ENCODE measurements at regions not wholly inside any gene's neighbourhood (a gene's known extent, or its start where the extent isn't known, plus 50 kb on each side); places are given as distances from the start of the nearest gene placed in this dataset.
"Not testable (repeated sequence)": the region's sequence is repeated elsewhere in the genome, so short reads cannot be mapped to it uniquely, and the experiment has no call there.

- no peaks in the 10 kb centered on the region for H3K79me2 ChIP-seq (ENCODE audit: control insufficient read depth, low read length)
- H3K27me3 ChIP-seq (ENCODE audit: control insufficient read depth, low read length) = no peaks in the 10 kb centered on the region
- H3K9me3 ChIP-seq (ENCODE audit: control insufficient read depth, insufficient read depth, low read length) = 0 out of 2 replicates have a peak, but pooled peaks cover 2% of the 10 kb centered on the region
- no peaks in the 10 kb centered on the region for H3F3A ChIP-seq (ENCODE audit: control insufficient read depth, insufficient read depth)
- H3K36me3 ChIP-seq (ENCODE audit: control insufficient read depth, low read length) = no peaks in the 10 kb centered on the region
- no peaks in the 10 kb centered on the region for H3K9me2 ChIP-seq (replicated peaks; ENCODE audit: control insufficient read depth, low read length)
- H3K4me1 ChIP-seq (ENCODE audit: control insufficient read depth, low read length) = no peaks in the 10 kb centered on the region
- H3K4me3 ChIP-seq (ENCODE audit: low read length) = no peak overlapping the region
- H3K4me2 ChIP-seq (ENCODE audit: low read length) = no peak overlapping the region
- H4K20me1 ChIP-seq (ENCODE audit: control insufficient read depth, insufficient read depth, low read depth, low read length) = no peaks in the 10 kb centered on the region
- H3K27ac ChIP-seq (ENCODE audit: low read depth, low read length) = no peak overlapping the region
- TF ChIP-seq, protein P1, sequence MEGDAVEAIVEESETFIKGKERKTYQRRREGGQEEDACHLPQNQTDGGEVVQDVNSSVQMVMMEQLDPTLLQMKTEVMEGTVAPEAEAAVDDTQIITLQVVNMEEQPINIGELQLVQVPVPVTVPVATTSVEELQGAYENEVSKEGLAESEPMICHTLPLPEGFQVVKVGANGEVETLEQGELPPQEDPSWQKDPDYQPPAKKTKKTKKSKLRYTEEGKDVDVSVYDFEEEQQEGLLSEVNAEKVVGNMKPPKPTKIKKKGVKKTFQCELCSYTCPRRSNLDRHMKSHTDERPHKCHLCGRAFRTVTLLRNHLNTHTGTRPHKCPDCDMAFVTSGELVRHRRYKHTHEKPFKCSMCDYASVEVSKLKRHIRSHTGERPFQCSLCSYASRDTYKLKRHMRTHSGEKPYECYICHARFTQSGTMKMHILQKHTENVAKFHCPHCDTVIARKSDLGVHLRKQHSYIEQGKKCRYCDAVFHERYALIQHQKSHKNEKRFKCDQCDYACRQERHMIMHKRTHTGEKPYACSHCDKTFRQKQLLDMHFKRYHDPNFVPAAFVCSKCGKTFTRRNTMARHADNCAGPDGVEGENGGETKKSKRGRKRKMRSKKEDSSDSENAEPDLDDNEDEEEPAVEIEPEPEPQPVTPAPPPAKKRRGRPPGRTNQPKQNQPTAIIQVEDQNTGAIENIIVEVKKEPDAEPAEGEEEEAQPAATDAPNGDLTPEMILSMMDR (IDR thresholded peaks at IDR 0.05; ENCODE audit: low read depth, low read length, poor library complexity, severe bottlenecking) = no peak
- TF ChIP-seq EZH2phosphoT487 (IDR thresholded peaks at IDR 0.05; ENCODE audit: borderline replicate concordance, low read length) = no peak
These were observed 330.8 kb upstream of the WSB1 start for GRCh38 chr17:26963163-26963503.

GRCh38 chr17:26965898-26966624, 327.9 kb upstream of the WSB1 start:
- not testable (repeated sequence) for H3K4me3 ChIP-seq (ENCODE audit: low read length); H3K36me3 ChIP-seq (ENCODE audit: control insufficient read depth, low read length); H3K4me1 ChIP-seq (ENCODE audit: control insufficient read depth, low read length); H3K27me3 ChIP-seq (ENCODE audit: control insufficient read depth, low read length); H3K79me2 ChIP-seq (ENCODE audit: control insufficient read depth, low read length); H3F3A ChIP-seq (ENCODE audit: control insufficient read depth, insufficient read depth); H3K9me2 ChIP-seq (replicated peaks; ENCODE audit: control insufficient read depth, low read length); H3K27ac ChIP-seq (ENCODE audit: low read depth, low read length); H3K9me3 ChIP-seq (ENCODE audit: control insufficient read depth, insufficient read depth, low read length); H4K20me1 ChIP-seq (ENCODE audit: control insufficient read depth, insufficient read depth, low read depth, low read length); H3K4me2 ChIP-seq (ENCODE audit: low read length)

- not testable (repeated sequence) for H3K79me2 ChIP-seq (ENCODE audit: control insufficient read depth, low read length); H3K9me2 ChIP-seq (replicated peaks; ENCODE audit: control insufficient read depth, low read length); H3K9me3 ChIP-seq (ENCODE audit: control insufficient read depth, insufficient read depth, low read length); H3F3A ChIP-seq (ENCODE audit: control insufficient read depth, insufficient read depth); H3K4me2 ChIP-seq (ENCODE audit: low read length); H3K27me3 ChIP-seq (ENCODE audit: control insufficient read depth, low read length); H3K36me3 ChIP-seq (ENCODE audit: control insufficient read depth, low read length); H3K4me3 ChIP-seq (ENCODE audit: low read length); H3K27ac ChIP-seq (ENCODE audit: low read depth, low read length); H4K20me1 ChIP-seq (ENCODE audit: control insufficient read depth, insufficient read depth, low read depth, low read length); H3K4me1 ChIP-seq (ENCODE audit: control insufficient read depth, low read length)
These were observed 327.2 kb upstream of the WSB1 start for GRCh38 chr17:26966625-26967179.

DNA sequence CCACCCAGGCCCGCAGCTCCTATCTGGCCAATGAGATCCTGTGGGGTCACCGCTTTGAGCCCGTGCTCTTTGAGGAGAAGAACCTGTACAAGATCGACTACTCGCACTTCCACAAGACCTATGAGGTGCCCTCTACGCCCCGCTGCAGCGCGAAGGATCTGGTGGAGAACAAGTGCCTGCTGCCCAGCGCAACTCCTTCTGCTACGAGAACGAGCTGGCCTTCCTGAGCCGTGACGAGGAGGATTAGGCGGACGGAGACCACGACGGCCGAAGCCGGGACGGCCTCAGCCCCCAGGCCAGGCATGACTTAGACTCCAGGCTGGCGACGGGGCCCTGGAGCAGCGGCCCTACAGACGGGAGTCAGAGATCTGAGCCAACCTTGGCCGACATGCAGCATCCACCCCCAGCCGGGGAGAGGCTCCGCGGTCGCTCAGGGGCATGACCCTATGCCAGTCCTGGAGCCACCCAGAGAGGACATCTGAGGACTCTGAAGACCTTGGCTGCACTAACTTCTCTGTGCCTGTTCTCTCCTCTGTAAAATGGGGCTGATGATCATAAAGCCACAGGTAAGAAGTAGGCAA, 312.0 kb upstream of the WSB1 start:
- H3K27me3 ChIP-seq (ENCODE audit: control insufficient read depth, low read length); H3K4me2 ChIP-seq (ENCODE audit: low read length); H4K20me1 ChIP-seq (ENCODE audit: control insufficient read depth, insufficient read depth, low read depth, low read length); H3K27ac ChIP-seq (ENCODE audit: low read depth, low read length); H3K36me3 ChIP-seq (ENCODE audit: control insufficient read depth, low read length); H3K9me3 ChIP-seq (ENCODE audit: control insufficient read depth, insufficient read depth, low read length); H3K9me2 ChIP-seq (replicated peaks; ENCODE audit: control insufficient read depth, low read length); H3K79me2 ChIP-seq (ENCODE audit: control insufficient read depth, low read length); H3K4me1 ChIP-seq (ENCODE audit: control insufficient read depth, low read length); H3K4me3 ChIP-seq (ENCODE audit: low read length); H3F3A ChIP-seq (ENCODE audit: control insufficient read depth, insufficient read depth): not testable (repeated sequence)

DNA sequence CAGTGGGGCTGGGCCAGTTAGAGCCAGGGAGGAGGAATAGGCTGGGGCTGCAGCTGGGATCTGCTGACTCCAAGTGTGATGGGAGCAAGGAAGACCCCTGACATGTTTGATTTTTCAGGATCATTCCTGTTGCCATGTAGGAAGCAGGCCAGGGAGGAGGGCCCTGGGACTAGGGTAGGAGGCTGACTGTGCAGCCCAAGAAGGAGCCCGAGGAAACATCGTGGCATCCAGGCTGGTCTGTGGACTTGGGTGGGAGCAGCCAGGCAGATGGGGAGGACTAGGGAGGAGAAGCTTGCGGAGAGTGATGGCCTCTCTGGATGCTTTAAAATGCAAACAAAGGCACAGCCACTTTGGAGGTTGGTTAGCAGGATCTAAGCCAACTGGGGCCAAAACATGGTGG, 311.4 kb upstream of the WSB1 start:
- not testable (repeated sequence) for H3K27me3 ChIP-seq (ENCODE audit: control insufficient read depth, low read length); H4K20me1 ChIP-seq (ENCODE audit: control insufficient read depth, insufficient read depth, low read depth, low read length); H3K79me2 ChIP-seq (ENCODE audit: control insufficient read depth, low read length); H3K27ac ChIP-seq (ENCODE audit: low read depth, low read length); H3F3A ChIP-seq (ENCODE audit: control insufficient read depth, insufficient read depth); H3K4me2 ChIP-seq (ENCODE audit: low read length); H3K9me3 ChIP-seq (ENCODE audit: control insufficient read depth, insufficient read depth, low read length); H3K36me3 ChIP-seq (ENCODE audit: control insufficient read depth, low read length); H3K4me1 ChIP-seq (ENCODE audit: control insufficient read depth, low read length); H3K4me3 ChIP-seq (ENCODE audit: low read length); H3K9me2 ChIP-seq (replicated peaks; ENCODE audit: control insufficient read depth, low read length)

- not testable (repeated sequence) for H3K27ac ChIP-seq (ENCODE audit: low read depth, low read length); H3K9me3 ChIP-seq (ENCODE audit: control insufficient read depth, insufficient read depth, low read length); H3K4me1 ChIP-seq (ENCODE audit: control insufficient read depth, low read length); H3K4me3 ChIP-seq (ENCODE audit: low read length); H3K36me3 ChIP-seq (ENCODE audit: control insufficient read depth, low read length); H4K20me1 ChIP-seq (ENCODE audit: control insufficient read depth, insufficient read depth, low read depth, low read length); H3F3A ChIP-seq (ENCODE audit: control insufficient read depth, insufficient read depth); H3K79me2 ChIP-seq (ENCODE audit: control insufficient read depth, low read length); H3K4me2 ChIP-seq (ENCODE audit: low read length); H3K27me3 ChIP-seq (ENCODE audit: control insufficient read depth, low read length); H3K9me2 ChIP-seq (replicated peaks; ENCODE audit: control insufficient read depth, low read length)
These were observed 306.1 kb upstream of the WSB1 start for GRCh38 chr17:26987851-26988250.

DNA sequence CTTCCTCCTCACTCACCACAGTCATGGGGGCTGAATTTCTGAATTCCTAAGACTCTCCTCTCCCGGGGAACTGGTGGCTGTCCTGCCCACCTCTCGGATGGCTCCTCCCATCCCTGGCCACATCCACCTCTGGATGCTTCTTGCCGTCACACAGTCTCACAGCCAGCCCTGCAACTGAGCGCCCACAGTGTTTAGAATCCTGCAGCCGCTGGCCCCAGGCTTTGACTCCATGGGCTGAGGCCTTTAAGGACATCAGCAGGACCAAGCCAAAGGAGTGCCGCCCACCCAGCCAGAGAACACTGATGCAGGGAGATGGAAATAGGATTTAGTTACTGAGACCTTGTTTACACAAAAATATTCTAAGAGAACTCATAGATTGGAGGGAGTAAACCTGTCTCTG, 299.3 kb upstream of the WSB1 start:
- not testable (repeated sequence) for H3K4me3 ChIP-seq (ENCODE audit: low read length); H3K27ac ChIP-seq (ENCODE audit: low read depth, low read length); H3K9me3 ChIP-seq (ENCODE audit: control insufficient read depth, insufficient read depth, low read length); H3K9me2 ChIP-seq (replicated peaks; ENCODE audit: control insufficient read depth, low read length); H4K20me1 ChIP-seq (ENCODE audit: control insufficient read depth, insufficient read depth, low read depth, low read length); H3K27me3 ChIP-seq (ENCODE audit: control insufficient read depth, low read length); H3K4me1 ChIP-seq (ENCODE audit: control insufficient read depth, low read length); H3K79me2 ChIP-seq (ENCODE audit: control insufficient read depth, low read length); H3K36me3 ChIP-seq (ENCODE audit: control insufficient read depth, low read length); H3K4me2 ChIP-seq (ENCODE audit: low read length); H3F3A ChIP-seq (ENCODE audit: control insufficient read depth, insufficient read depth)
